ENCODE measurements at regions not wholly inside any gene's neighbourhood (a gene's known extent, or its start where the extent isn't known, plus 50 kb on each side); places are given as distances from the start of the nearest gene placed in this dataset.

- TF ChIP-seq FOXJ3 (CRISPR knock-in tag; IDR thresholded peaks at IDR 0.05; ENCODE audit: borderline replicate concordance) (peak; percentile 96; the same call in 1 of the 2 replicates), HOXA3 (CRISPR knock-in tag; IDR thresholded peaks at IDR 0.05) (peak; percentile 57; the same call in 1 of the 2 replicates), ZNF672 (CRISPR knock-in tag; IDR thresholded peaks at IDR 0.05) (no peak), TRAFD1 (CRISPR knock-in tag; IDR thresholded peaks at IDR 0.05; ENCODE audit: borderline replicate concordance) (no peak), RERE (CRISPR knock-in tag; IDR thresholded peaks at IDR 0.05; ENCODE audit: low read depth) (no peak), ZNF687 (CRISPR knock-in tag; IDR thresholded peaks at IDR 0.05) (no peak), NR2C2 (CRISPR knock-in tag; IDR thresholded peaks at IDR 0.05; ENCODE audit: borderline replicate concordance) (peak; percentile 32; the same call in 1 of the 2 replicates), ZNF335 (CRISPR knock-in tag; IDR thresholded peaks at IDR 0.05) (peak; percentile 78; the same call in 1 of the 2 replicates), ZNF607 (CRISPR knock-in tag; IDR thresholded peaks at IDR 0.05; ENCODE audit: borderline replicate concordance) (peak; percentile 22; the same call in 1 of the 2 replicates), NFIB (CRISPR knock-in tag; IDR thresholded peaks at IDR 0.05; ENCODE audit: borderline replicate concordance) (no peak), ZNF280D (CRISPR knock-in tag; IDR thresholded peaks at IDR 0.05) (no peak), ZNF614 (CRISPR knock-in tag; IDR thresholded peaks at IDR 0.05; ENCODE audit: borderline replicate concordance) (peak; percentile 80; the same call in 1 of the 2 replicates), YY1 (IDR thresholded peaks at IDR 0.05; ENCODE audit: insufficient read depth, insufficient replicate concordance, low read depth, low read length) (no peak)
Measured at GRCh38 chr20:52913650-52914387, 58.3 kb upstream of the TSHZ2 start (continued).
